HCT116 (cell line): ENCODE measurements at regions not wholly inside any gene's neighbourhood (a gene's known extent, or its start where the extent isn't known, plus 50 kb on each side); places are given as distances from the start of the nearest gene placed in this dataset.

Experiments used
- ATAC-seq: fragments of 200-7000 bp; cut with Tn5 transposase; 2 replicates; pipeline ENCODE4 v1.9.1; 2020; ENCODE audit warnings: mild to moderate bottlenecking, moderate library complexity
- BruUV-seq: library from RNA; stranded (reverse); fragments of 400-500 nt; replicated peaks from 2 replicates; lab custom pipeline; 2021; lab: Mats Ljungman, UMichigan
- CTCF ChIA-PET: fragments of 300-600 bp; sonication (Branson Sonifier 250); formaldehyde crosslinking; loops from one replicate; lab custom pipeline; 2021; ENCODE audit warnings: antibody characterized with exemption; lab: Charles Lee
- POLR2A ChIA-PET: fragments of 300-600, 350-600 bp; sonication (Branson Sonifier 250); formaldehyde crosslinking; loops from one replicate; lab custom pipeline; 2021; ENCODE audit warnings: antibody characterized with exemption; lab: Charles Lee
- RAD21 ChIA-PET, 2 experiments: fragments of 300-600 bp; sonication (Branson Sonifier 250); formaldehyde crosslinking; loops; one replicate each; lab custom pipeline; 2023; ENCODE audit warnings: low total read pairs in 2 of 2; ENCODE audit not compliant: uncharacterized antibody in 2 of 2, unreplicated experiment in 2 of 2, low non-redundant PET in 1 of 2; lab: Charles Lee
- DNase-seq: peaks from one replicate; pipeline ENCODE4 v3.0.0-alpha.2; 2010; ENCODE audit warnings: low read depth, low spot score
- H2AFZ ChIP-seq: fragments of 200-600 bp; shearing (Covaris generic), sonication (generic); 2 replicates; pipeline ENCODE4 v1.6.1; 2017; ENCODE audit warnings: low read depth, mixed run types, mixed read lengths, antibody characterized with exemption, low read length; ENCODE audit not compliant: poor library complexity, severe bottlenecking
- H3K27ac ChIP-seq: 2 replicates; pipeline ENCODE4 v1.5.1; 2012; ENCODE audit warnings: low read depth, low read length
- H3K27me3 ChIP-seq: fragments of 200-600 bp; sonication (generic); 2 replicates; pipeline ENCODE4 v1.6.1; 2016; ENCODE audit warnings: mixed run types, low read length, mixed read lengths; ENCODE audit not compliant: insufficient read depth
- H3K36me3 ChIP-seq, 2 experiments: fragments of 200-500 bp in 1 of 2; fragments of 200-600 bp in 1 of 2; sonication (Bioruptor generic) in 1 of 2; sonication (generic) in 1 of 2; 2 replicates each; pipeline versions ENCODE4 v1.5.1 to v1.6.1; 2014 to 2016; ENCODE audit warnings: low read length in 2 of 2, inconsistent platforms in 1 of 2, mixed read lengths in 1 of 2, mixed run types in 1 of 2; ENCODE audit not compliant: insufficient read depth in 2 of 2, control insufficient read depth in 1 of 2
- H3K4me1 ChIP-seq, 2 experiments: fragments of 200-600 bp in 1 of 2; sonication (generic) in 1 of 2; 2 replicates each; pipeline versions ENCODE4 v1.5.1 to v1.6.1; 2012 to 2017; ENCODE audit warnings: low read length in 2 of 2, inconsistent platforms in 1 of 2, mild to moderate bottlenecking in 1 of 2, mixed read lengths in 1 of 2, mixed run types in 1 of 2, moderate library complexity in 1 of 2; ENCODE audit not compliant: insufficient read depth in 2 of 2, control insufficient read depth in 1 of 2
- H3K4me2 ChIP-seq: fragments of 200-600 bp; sonication (generic); 2 replicates; pipeline ENCODE4 v1.6.1; 2017; ENCODE audit warnings: mixed run types, low read length, mixed read lengths
- H3K4me3 ChIP-seq, 2 experiments: fragments of 200-600 bp in 1 of 2; sonication (generic) in 1 of 2; replicated peaks in 1 of 2; 2 replicates each; pipeline ENCODE4 v1.5.1; 2011 to 2016; ENCODE audit warnings: low read length in 2 of 2, control low read depth in 1 of 2, low read depth in 1 of 2, mild to moderate bottlenecking in 1 of 2, mixed read lengths in 1 of 2, mixed run types in 1 of 2
- H3K79me2 ChIP-seq: fragments of 200-600 bp; sonication (generic); 2 replicates; pipeline ENCODE4 v1.6.1; 2017; ENCODE audit warnings: mild to moderate bottlenecking, mixed run types, low read length, moderate library complexity, mixed read lengths; ENCODE audit not compliant: insufficient read depth
- H3K9ac ChIP-seq: fragments of 200-600 bp; sonication (generic); 2 replicates; pipeline ENCODE4 v1.6.1; 2016; ENCODE audit warnings: low read length, mixed read lengths
- H3K9me2 ChIP-seq: fragments of 200-600 bp; sonication (generic), shearing (Covaris generic); 2 replicates; pipeline ENCODE4 v1.6.1; 2017; ENCODE audit warnings: mixed run types, mild to moderate bottlenecking, moderate library complexity; ENCODE audit not compliant: insufficient read depth
- H3K9me3 ChIP-seq, 2 experiments: fragments of 200-500 bp in 1 of 2; fragments of 200-600 bp in 1 of 2; sonication (Bioruptor generic) in 1 of 2; sonication (generic) in 1 of 2; 2 replicates each; pipeline ENCODE4 v1.6.1; 2014 to 2017; ENCODE audit warnings: low read length in 2 of 2, mixed read lengths in 2 of 2, inconsistent platforms in 1 of 2, low read depth in 1 of 2, mild to moderate bottlenecking in 1 of 2, mixed run types in 1 of 2, moderate library complexity in 1 of 2; ENCODE audit not compliant: control insufficient read depth in 1 of 2, insufficient read depth in 1 of 2
- H4K20me1 ChIP-seq: fragments of 200-600 bp; sonication (generic), shearing (Covaris generic); 2 replicates; pipeline ENCODE4 v1.6.1; 2017; ENCODE audit warnings: mixed run types, mild to moderate bottlenecking, moderate library complexity; ENCODE audit not compliant: insufficient read depth
- ATF3 ChIP-seq: IDR thresholded peaks from 2 replicates; pipeline ENCODE4 v1.6.1; 2012
- CTCF ChIP-seq, 3 experiments: fragments of 200-600 bp in 1 of 3; sonication (generic) in 1 of 3; IDR thresholded peaks in 2 of 3; conservative IDR thresholded peaks in 1 of 3; 2 replicates each; pipeline ENCODE4 v1.5.1; 2012 to 2017; ENCODE audit warnings: low read depth in 2 of 3, low read length in 2 of 3, antibody characterized with exemption in 1 of 3, borderline replicate concordance in 1 of 3, control low read depth in 1 of 3, mild to moderate bottlenecking in 1 of 3, mixed read lengths in 1 of 3, mixed run types in 1 of 3, moderate library complexity in 1 of 3; ENCODE audit not compliant: insufficient read depth in 1 of 3
- ELF1 ChIP-seq: IDR thresholded peaks from 2 replicates; pipeline ENCODE4 v1.6.1; 2012; ENCODE audit warnings: low read depth, borderline replicate concordance
- EZH2phosphoT487 ChIP-seq: fragments of 200-600 bp; IDR thresholded peaks from 2 replicates; pipeline ENCODE4 v1.6.1; 2018; ENCODE audit warnings: antibody characterized with exemption, borderline replicate concordance
- FOSL1 ChIP-seq: IDR thresholded peaks from 2 replicates; pipeline ENCODE4 v1.6.1; 2012; ENCODE audit warnings: low read depth
- POLR2A ChIP-seq: IDR thresholded peaks from 2 replicates; pipeline ENCODE4 v1.7.0; 2011; ENCODE audit warnings: borderline replicate concordance; ENCODE audit not compliant: insufficient read depth, insufficient read length; ENCODE audit errors: extremely low read depth
- POLR2AphosphoS5 ChIP-seq: IDR thresholded peaks from 2 replicates; pipeline ENCODE4 v1.6.1; 2011; ENCODE audit warnings: mild to moderate bottlenecking, low read depth, low read length, moderate library complexity
- RAD21 ChIP-seq: IDR thresholded peaks from 2 replicates; pipeline ENCODE4 v1.6.1; 2012; ENCODE audit warnings: low read depth, mild to moderate bottlenecking
- SRF ChIP-seq: IDR thresholded peaks from 2 replicates; pipeline ENCODE4 v1.6.1; 2012; ENCODE audit warnings: low read depth
- YY1 ChIP-seq: IDR thresholded peaks from 2 replicates; pipeline ENCODE4 v1.6.1; 2011; ENCODE audit warnings: low read length, low read depth, moderate library complexity, mild to moderate bottlenecking; ENCODE audit not compliant: insufficient replicate concordance; ENCODE audit errors: extremely low read depth
- intact Hi-C: fragments of 100-400 bp; cut with micrococcal nuclease; formaldehyde crosslinking; loops from 2 replicates; pipeline ENCODE4 v1.10.0; 2022

GRCh38 chrX:65196758-65197360 lies 220.6 kb upstream of the ZC4H2 start:
- ChIA-PET RAD21 (no interaction called here), POLR2A (no interaction called here), CTCF (no interaction called here)
- no peak overlapping the region for H2AFZ ChIP-seq
- no peaks in the 10 kb centered on the region for H3K9me2 ChIP-seq
- no peak overlapping the region for H3K4me3 ChIP-seq
- H3K27me3 ChIP-seq: no peaks in the 10 kb centered on the region
- BruUV-seq: no TSS peak
- H3K9ac ChIP-seq: no peak overlapping the region
- H3K79me2 ChIP-seq: no peaks in the 10 kb centered on the region
- H3K9me3 ChIP-seq: no peaks in the 10 kb centered on the region
- peak overlapping the region; percentile 30; the same call in 1 of the 2 replicates for H3K4me2 ChIP-seq
- H3K4me1 ChIP-seq: no peaks in the 10 kb centered on the region
- no peaks in the 10 kb centered on the region for H4K20me1 ChIP-seq
- no peak for DNase-seq
- intact Hi-C loops: no loop called here
- ATAC-seq: peak; percentile 80
- H3K36me3 ChIP-seq: no peaks in the 10 kb centered on the region
- no peak for TF ChIP-seq SRF
- peak in 2 of 3 experiments; percentile 20 to 34; a peak in 3 of 6 replicates for TF ChIP-seq CTCF (IDR thresholded peaks at IDR 0.05 in 2 of 3, conservative IDR thresholded peaks at IDR 0.05 in 1 of 3; ENCODE audit: borderline replicate concordance in 1 of 3, insufficient read depth in 1 of 3, low read depth in 2 of 3, low read length in 2 of 3)
- 0 out of 2 replicates have a peak, but pooled peaks have one; percentile 13 for TF ChIP-seq RAD21
- no peak overlapping the region for H3K27ac ChIP-seq

- ChIA-PET POLR2A (no interaction called here), RAD21 (no interaction called here), CTCF (no interaction called here)
- TF ChIP-seq POLR2AphosphoS5 (no peak), EZH2phosphoT487 (no peak), ATF3 (no peak), POLR2A (no peak), ELF1 (no peak), FOSL1 (no peak), YY1 (no peak)
- Histone ChIP-seq H3K27ac (no peak overlapping the region), H2AFZ (no peak overlapping the region), H3K9me3 (no peaks in the 10 kb centered on the region), H3K4me2 (no peak overlapping the region), H3K4me1 (no peaks in the 10 kb centered on the region), H3K9ac (no peak overlapping the region), H3K27me3 (no peaks in the 10 kb centered on the region), H3K4me3 (no peak overlapping the region), H3K9me2 (no peaks in the 10 kb centered on the region), H3K79me2 (no peaks in the 10 kb centered on the region), H4K20me1 (no peaks in the 10 kb centered on the region), H3K36me3 (no peaks in the 10 kb centered on the region)
- BruUV-seq: no TSS peak
- ATAC-seq: no peak
- no peak for DNase-seq
- intact Hi-C loops: no loop called here
Measured at GRCh38 chrX:65195621-65196020, 219.4 kb upstream of the ZC4H2 start.
